OCI-LY7 (cell line): ENCODE measurements at regions not wholly inside any gene's neighbourhood (a gene's known extent, or its start where the extent isn't known, plus 50 kb on each side); places are given as distances from the start of the nearest gene placed in this dataset.

Experiments used
- BruUV-seq: library from RNA; stranded (reverse); fragments of 400-500 nt; replicated peaks from 2 replicates; lab custom pipeline; 2021; lab: Mats Ljungman, UMichigan
- CTCF ChIA-PET: fragments of 300-600 bp; sonication (Branson Sonifier 250); formaldehyde crosslinking; loops from one replicate; lab custom pipeline; 2022; ENCODE audit warnings: antibody characterized with exemption; ENCODE audit not compliant: unreplicated experiment; lab: Charles Lee
- POLR2A ChIA-PET: fragments of 300-600 bp; sonication (Branson Sonifier 250); formaldehyde crosslinking; loops from one replicate; lab custom pipeline; 2022; ENCODE audit warnings: antibody characterized with exemption; lab: Charles Lee
- DNase-seq: peaks from one replicate; pipeline ENCODE4 v3.0.0-alpha.2; 2015; ENCODE audit warnings: low spot score
- H2AFZ ChIP-seq: fragments of 200-600 bp; sonication (generic), shearing (Covaris generic); 2 replicates; pipeline ENCODE4 v1.6.1; 2014; ENCODE audit warnings: mild to moderate bottlenecking, antibody characterized with exemption, low read length, moderate library complexity
- H3K27ac ChIP-seq: fragments of 200-600 bp; sonication (generic); 2 replicates; pipeline ENCODE4 v1.5.1; 2014; ENCODE audit warnings: mixed run types, low read depth, mild to moderate bottlenecking, moderate library complexity, low read length, inconsistent platforms; ENCODE audit not compliant: poor library complexity, severe bottlenecking
- H3K36me3 ChIP-seq: fragments of 200-600 bp; sonication (generic); 2 replicates; pipeline ENCODE4 v1.6.1; 2014; ENCODE audit warnings: mild to moderate bottlenecking, antibody characterized with exemption, low read length, moderate library complexity, mixed read lengths; ENCODE audit not compliant: insufficient read depth
- H3K4me1 ChIP-seq: fragments of 200-600 bp; sonication (generic); 2 replicates; pipeline ENCODE4 v1.5.1; 2014; ENCODE audit warnings: mild to moderate bottlenecking, low read length; ENCODE audit not compliant: insufficient read depth, poor library complexity, severe bottlenecking
- H3K4me2 ChIP-seq: fragments of 200-600 bp; sonication (generic); 2 replicates; pipeline ENCODE4 v1.6.1; 2014; ENCODE audit warnings: mild to moderate bottlenecking, low read length
- H3K4me3 ChIP-seq: fragments of 200-600 bp; sonication (generic); 2 replicates; pipeline ENCODE4 v1.5.1; 2014; ENCODE audit warnings: mild to moderate bottlenecking, low read depth, low read length; ENCODE audit not compliant: poor library complexity, severe bottlenecking
- H3K79me2 ChIP-seq: fragments of 200-600 bp; sonication (generic); 2 replicates; pipeline ENCODE4 v1.6.1; 2016; ENCODE audit warnings: low read depth, mild to moderate bottlenecking, low read length, moderate library complexity, mixed read lengths; ENCODE audit not compliant: insufficient read depth
- H3K9me2 ChIP-seq: fragments of 200-600 bp; sonication (generic); 2 replicates; pipeline ENCODE4 v1.6.1; 2016; ENCODE audit warnings: mild to moderate bottlenecking, low read length, mixed read lengths; ENCODE audit not compliant: insufficient read depth
- H3K9me3 ChIP-seq: fragments of 200-600 bp; sonication (generic); 2 replicates; pipeline ENCODE4 v1.6.1; 2014; ENCODE audit warnings: mild to moderate bottlenecking, mixed run types, low read length, mixed read lengths
- H4K20me1 ChIP-seq: fragments of 200-600 bp; sonication (generic); 2 replicates; pipeline ENCODE4 v1.6.1; 2014; ENCODE audit warnings: mild to moderate bottlenecking, antibody characterized with exemption, low read length, moderate library complexity, mixed read lengths; ENCODE audit not compliant: insufficient read depth
- CTCF ChIP-seq: fragments of 200-600 bp; sonication (generic); conservative IDR thresholded peaks from 2 replicates; pipeline ENCODE4 v1.5.1; 2014; ENCODE audit warnings: mild to moderate bottlenecking, antibody characterized with exemption, low read length, moderate library complexity, mixed read lengths
- EZH2phosphoT487 ChIP-seq: fragments of 200-600 bp; sonication (generic); IDR thresholded peaks from 2 replicates; pipeline ENCODE4 v1.6.1; 2018; ENCODE audit warnings: low read depth, borderline replicate concordance, mild to moderate bottlenecking, mixed run types, antibody characterized with exemption, low read length, moderate library complexity, mixed read lengths
- intact Hi-C: fragments of 100-400 bp; cut with micrococcal nuclease; formaldehyde crosslinking; loops from one replicate; pipeline ENCODE4 v1.10.0; 2022; ENCODE audit not compliant: unreplicated experiment

- Histone ChIP-seq H3K9me3 (0 out of 2 replicates have a peak, but pooled peaks cover 4% of the 10 kb centered on the region), H3K36me3 (no peaks in the 10 kb centered on the region), H4K20me1 (no peaks in the 10 kb centered on the region), H3K4me2 (no peak overlapping the region), H3K79me2 (no peaks in the 10 kb centered on the region), H3K9me2 (no peaks in the 10 kb centered on the region), H3K4me1 (no peaks in the 10 kb centered on the region), H2AFZ (no peak overlapping the region), H3K4me3 (no peak overlapping the region), H3K27ac (no peak overlapping the region)
- DNase-seq: no peak
- ChIA-PET POLR2A (interaction anchor here (0.7 kb wide), 1 partner anchor 1138 kb away, joined by 3 read pairs; no protein-coding TSS in a partner anchor), CTCF (no interaction called here)
- TF ChIP-seq EZH2phosphoT487 (no peak), CTCF (no peak)
- intact Hi-C loops: no loop called here
- BruUV-seq: no TSS peak
Measured at GRCh38 chr13:88674841-88675240, 1003.7 kb downstream of the SLITRK5 start.

- Histone ChIP-seq H3K79me2 (no peaks in the 10 kb centered on the region), H3K36me3 (no peaks in the 10 kb centered on the region), H3K4me1 (no peaks in the 10 kb centered on the region), H3K4me2 (no peak overlapping the region), H3K4me3 (no peak overlapping the region), H3K27ac (no peak overlapping the region), H3K9me2 (no peaks in the 10 kb centered on the region), H2AFZ (no peak overlapping the region), H3K9me3 (0 out of 2 replicates have a peak, but pooled peaks cover 2% of the 10 kb centered on the region), H4K20me1 (no peaks in the 10 kb centered on the region)
- ChIA-PET CTCF (no interaction called here), POLR2A (interaction anchor here (0.6 to 0.7 kb wide), 2 partner anchors 39 to 1139 kb away, joined by 3 read pairs; no protein-coding TSS in a partner anchor)
- BruUV-seq: no TSS peak
- DNase-seq: no peak
- TF ChIP-seq CTCF (no peak), EZH2phosphoT487 (no peak)
- intact Hi-C loops: no loop called here
Measured at GRCh38 chr13:88675347-88675996, 1004.3 kb downstream of the SLITRK5 start.

GRCh38 chr13:88676016-88676415 lies 1004.8 kb downstream of the SLITRK5 start:
- H2AFZ ChIP-seq: no peak overlapping the region
- POLR2A ChIA-PET: interaction anchor here (0.6 kb wide), 1 partner anchor 39 kb away, joined by 3 read pairs; no protein-coding TSS in a partner anchor
- H3K4me3 ChIP-seq: no peak overlapping the region
- H3K9me3 ChIP-seq: no peaks in the 10 kb centered on the region
- no peaks in the 10 kb centered on the region for H3K36me3 ChIP-seq
- CTCF ChIA-PET: no interaction called here
- intact Hi-C loops: no loop called here
- BruUV-seq: no TSS peak
- no peak overlapping the region for H3K27ac ChIP-seq
- H4K20me1 ChIP-seq: no peaks in the 10 kb centered on the region
- H3K9me2 ChIP-seq: no peaks in the 10 kb centered on the region
- H3K4me2 ChIP-seq: no peak overlapping the region
- no peak for DNase-seq
- TF ChIP-seq EZH2phosphoT487: no peak
- no peak for TF ChIP-seq CTCF
- no peaks in the 10 kb centered on the region for H3K79me2 ChIP-seq
- H3K4me1 ChIP-seq: no peaks in the 10 kb centered on the region
